Left colon (tissue), 2 donors: ENCODE measurements at regions not wholly inside any gene's neighbourhood (a gene's known extent, or its start where the extent isn't known, plus 50 kb on each side); places are given as distances from the start of the nearest gene placed in this dataset.

ENCODE experiments used
- ATAC-seq: fragments of 200-7000 bp; cut with Tn5 transposase; one replicate; pipeline ENCODE4 v1.9.1; 2020; ENCODE audit warnings: mild to moderate bottlenecking, moderate library complexity
- DNase-seq, 2 donors: peaks; one replicate each; pipeline ENCODE4 v3.0.0-alpha.2; 2020
- intact Hi-C, 2 donors: fragments of 100-400 bp; cut with DNase I in 1 of 2; cut with micrococcal nuclease in 1 of 2; formaldehyde crosslinking; loops; one replicate each; pipeline versions ENCODE4 v1.11.2 to v1.14.0; 2022; cut with DNase I, micrococcal nuclease
- donor health status: DM: no; HTN: no; CAD: no.
- donor health status: DM: yes; HTN: yes; CAD: no.

DNA sequence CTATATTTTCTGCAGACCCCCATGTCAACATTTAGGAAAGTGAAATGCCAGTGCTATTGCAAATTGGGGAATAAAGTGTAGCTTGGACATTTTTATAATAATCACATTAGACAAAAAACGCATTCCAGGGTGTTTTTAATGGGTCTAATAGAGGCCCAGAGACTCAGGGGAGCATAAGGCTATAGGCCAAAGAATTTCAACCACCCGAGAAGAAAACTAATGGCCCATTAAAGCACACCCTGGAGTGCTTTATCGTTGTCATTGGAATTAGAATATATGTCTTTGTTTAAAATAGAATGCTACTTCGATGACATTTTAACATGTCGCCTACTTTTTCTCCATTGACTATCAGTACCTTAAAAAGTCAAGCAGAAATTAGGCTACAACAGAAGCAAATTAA lies 414.1 kb upstream of the CDH8 start:
- ATAC-seq (no peak), DNase-seq (no peak)
- intact Hi-C loops, result no loop called here

DNA sequence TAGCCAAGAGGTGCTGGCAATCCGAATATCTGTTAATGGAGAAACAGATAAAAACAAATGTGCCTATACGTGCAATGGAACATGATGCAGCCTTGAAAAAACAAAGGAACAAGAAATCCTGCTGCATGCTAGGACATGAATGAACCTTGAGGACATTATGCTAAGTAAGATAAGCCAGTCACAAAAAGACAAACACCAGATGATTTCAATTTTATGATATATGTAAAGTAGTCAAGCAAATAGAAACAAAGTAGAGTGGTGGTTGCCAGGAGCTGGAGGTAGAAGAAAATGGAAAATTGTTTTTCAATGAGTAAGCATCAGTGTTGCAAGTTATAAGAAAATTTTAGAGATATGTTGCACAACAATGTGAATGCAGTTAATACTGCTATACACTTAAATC lies 409.7 kb upstream of the CDH8 start:
- no peak for DNase-seq
- no peak for ATAC-seq
- intact Hi-C loops, result no loop called here

DNA sequence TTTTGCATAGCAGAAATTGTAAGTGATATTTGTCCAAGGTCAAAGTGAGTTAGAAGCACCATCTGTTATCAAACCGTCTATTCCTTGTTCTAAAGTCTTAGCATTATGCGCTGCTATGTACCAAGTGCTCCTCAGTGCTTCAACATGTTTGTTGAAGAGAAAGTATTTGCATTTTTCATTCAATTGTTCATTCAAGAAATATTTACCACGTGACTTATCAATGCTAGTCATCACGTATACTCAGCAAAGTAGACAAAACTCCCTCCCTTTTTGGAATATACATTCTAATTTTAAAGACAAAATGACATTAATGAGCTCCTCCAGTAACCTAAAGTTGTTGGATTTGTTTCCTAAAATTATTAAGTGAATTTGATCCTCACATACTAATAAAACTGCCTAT lies 388.0 kb upstream of the CDH8 start:
- no peak for DNase-seq
- no peak for ATAC-seq
- intact Hi-C loops, result no loop called here

DNA sequence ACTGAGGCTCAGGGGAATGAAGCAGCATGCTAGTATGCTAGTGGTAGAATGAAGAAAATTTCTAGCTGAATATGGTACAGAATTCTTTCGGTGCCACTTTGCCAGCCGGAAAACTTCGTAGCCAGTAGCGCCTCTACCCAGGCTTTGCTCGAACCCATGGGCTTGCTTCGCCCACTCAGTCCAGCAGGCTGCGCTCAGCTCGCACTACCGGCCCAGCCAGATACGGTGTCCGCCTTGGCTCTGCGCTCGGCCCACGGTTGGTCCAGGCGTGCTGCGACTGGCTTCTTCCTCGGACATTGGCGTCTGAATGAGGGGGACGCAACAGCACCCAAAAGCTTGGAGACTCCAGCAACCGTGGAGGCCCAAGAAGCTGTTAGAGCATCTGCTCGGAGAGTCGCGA lies 372.5 kb upstream of the CDH8 start:
- ATAC-seq (no peak), DNase-seq (no peak)
- intact Hi-C loops, result no loop called here

DNA sequence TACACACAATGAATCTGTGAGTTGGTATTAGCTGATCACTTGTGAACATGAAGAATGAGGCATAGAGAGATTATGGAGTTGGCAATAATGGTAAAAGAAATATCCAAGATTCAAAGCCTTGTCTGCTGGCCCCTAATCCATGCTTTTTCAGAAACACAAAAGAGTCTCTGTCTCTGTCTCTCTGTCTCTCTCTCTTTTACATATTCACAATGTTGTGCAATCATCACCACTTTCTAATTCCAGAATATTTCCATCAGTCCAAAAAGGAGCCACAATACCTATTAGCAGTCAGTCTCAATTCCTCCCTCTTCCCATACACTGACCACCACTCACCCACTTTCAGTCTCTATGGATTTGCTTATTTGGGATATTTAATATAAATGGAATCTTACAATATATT lies 370.1 kb upstream of the CDH8 start:
- DNase-seq (no peak), ATAC-seq (no peak)
- intact Hi-C loops, result no loop called here

DNA sequence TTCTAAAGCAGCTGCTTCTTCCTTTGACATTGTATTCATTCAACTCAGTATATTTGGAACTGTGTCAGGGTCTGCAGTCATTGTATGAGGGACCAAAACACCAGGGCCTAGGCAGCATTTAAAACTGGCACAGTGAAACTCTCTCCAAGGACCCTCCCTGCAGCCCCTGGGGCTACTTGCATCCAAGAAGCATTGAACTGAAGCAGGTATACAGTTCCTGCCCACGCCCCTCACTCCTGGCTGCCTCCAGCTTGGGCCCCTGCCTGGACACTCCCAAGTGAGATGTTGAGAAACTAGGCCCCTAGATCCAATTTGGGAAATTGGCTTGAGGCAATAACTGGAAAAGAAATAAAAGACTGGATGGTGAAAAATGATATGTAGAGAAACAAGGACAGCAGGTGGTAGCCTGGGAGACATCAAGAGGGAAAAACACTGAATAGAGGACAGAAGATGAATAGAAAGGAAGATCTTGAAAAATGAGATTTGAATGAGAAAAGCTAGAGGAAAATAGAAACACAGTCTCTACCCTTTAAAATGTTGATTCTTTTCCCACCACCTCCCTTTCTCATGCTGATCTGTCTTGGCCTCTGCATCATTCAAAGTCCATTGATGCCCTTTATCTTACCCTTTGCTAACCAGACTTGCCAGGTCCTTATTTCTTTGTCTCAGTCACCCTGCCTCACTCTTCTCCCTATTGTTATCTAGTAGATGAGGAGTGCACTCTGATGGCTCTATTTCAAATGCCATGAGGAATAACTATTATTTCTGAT lies 368.8 kb upstream of the CDH8 start:
- intact Hi-C loops, result no loop called here
- DNase-seq (no peak), ATAC-seq (no peak)

DNA sequence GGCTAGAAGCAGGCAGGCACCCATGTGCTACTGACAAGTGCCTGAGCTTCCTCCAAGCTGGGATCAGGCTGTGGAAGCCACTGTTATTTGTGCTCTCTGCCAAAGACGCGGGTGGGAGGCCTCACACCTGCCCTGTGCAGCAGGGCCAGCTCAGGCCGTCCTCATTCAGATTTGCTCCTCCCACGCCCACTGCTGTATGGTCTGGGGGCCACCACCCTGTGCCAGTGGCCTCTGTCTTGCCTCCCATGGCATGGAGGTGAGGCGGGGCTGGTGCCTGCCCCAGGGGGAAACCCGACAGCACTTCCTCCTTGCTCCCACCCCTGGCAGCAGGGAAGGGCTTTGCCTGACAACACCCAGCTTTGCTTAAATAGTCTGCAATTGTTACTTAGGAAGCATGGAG lies 356.5 kb upstream of the CDH8 start:
- intact Hi-C loops, result no loop called here
- DNase-seq (no peak), ATAC-seq (peak; percentile 41)

DNA sequence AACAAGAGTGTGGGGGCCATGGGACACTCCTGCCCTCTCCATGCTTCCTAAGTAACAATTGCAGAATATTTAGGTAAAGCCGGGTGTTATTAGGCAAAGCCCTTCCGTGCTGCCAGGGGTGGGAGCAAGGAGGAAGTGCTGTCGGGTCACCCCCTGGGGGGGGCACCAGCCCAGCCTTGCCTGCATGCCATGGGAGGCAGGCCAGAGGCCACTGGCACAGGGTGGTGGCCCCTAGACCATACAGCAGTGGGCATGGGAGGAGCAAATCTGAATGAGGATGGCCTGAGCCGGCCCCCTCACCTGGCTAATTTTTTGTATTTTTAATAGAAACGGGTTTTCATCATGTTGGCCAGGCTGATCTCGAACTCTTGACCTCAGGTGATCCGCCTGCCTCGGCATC lies 355.7 kb upstream of the CDH8 start:
- no peak for ATAC-seq
- intact Hi-C loops, result no loop called here

DNA sequence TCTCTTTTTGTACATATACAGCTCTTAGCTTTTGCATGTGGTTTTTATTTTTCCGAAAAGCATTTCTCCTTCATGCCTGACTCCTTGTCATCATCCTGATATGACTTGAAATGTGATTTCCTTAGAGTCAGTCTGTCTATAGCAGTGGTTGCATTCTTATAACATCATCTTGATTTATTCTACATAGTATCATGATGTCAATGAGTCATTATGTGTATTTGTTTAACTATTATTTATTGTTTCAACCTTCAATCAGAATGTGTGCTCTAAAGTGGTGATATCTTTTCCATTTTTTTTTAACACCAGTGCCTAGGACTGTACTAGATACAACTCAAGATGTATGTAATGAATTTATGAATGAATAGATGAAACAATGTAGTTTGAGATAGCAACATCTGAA lies 354.9 kb upstream of the CDH8 start:
- DNase-seq (no peak), ATAC-seq (no peak)
- intact Hi-C loops, result no loop called here

More for the DNA sequence above, 355.7 kb upstream of the CDH8 start:
- DNase-seq, result no peak

DNA sequence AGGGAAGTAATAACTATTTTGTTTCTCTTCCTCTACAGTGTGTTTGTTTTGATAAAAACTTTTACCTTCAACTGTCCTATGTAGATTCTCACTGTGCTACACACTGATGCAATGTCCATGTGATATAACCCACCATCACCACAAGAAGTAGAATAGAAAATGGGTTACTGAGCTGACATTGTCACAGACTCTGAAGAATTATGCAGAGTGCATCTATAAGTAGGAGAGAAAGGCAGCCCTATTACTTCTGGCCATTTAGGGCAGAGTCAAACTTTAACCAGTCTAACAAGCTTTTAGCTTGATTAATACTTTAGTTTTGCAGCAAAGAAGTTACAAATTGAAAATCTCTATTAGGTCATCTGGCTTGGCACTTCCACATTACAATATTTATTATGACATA lies 354.0 kb upstream of the CDH8 start:
- DNase-seq (no peak), ATAC-seq (no peak)
- intact Hi-C loops, result no loop called here

DNA sequence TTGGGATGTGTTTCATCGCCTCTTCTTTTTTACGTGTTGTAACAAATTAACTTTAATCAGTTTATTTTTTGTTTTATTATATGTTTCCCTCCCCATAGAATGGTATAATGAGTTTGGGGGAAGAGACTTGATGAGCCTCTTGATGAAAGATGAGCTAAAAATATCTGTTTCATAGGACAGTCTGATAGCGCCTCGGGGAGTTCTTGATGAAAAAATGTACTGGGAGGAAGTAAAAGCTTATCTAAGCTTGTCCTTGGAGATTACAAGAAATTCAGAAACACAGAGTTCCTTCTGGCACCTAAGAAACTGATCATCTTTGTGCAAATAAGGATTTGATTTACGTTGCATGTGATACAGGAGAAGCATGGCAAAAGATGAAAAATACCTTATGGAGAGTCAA lies 350.2 kb upstream of the CDH8 start:
- ATAC-seq, result no peak
- DNase-seq, result no peak
- intact Hi-C loops, result no loop called here

DNA sequence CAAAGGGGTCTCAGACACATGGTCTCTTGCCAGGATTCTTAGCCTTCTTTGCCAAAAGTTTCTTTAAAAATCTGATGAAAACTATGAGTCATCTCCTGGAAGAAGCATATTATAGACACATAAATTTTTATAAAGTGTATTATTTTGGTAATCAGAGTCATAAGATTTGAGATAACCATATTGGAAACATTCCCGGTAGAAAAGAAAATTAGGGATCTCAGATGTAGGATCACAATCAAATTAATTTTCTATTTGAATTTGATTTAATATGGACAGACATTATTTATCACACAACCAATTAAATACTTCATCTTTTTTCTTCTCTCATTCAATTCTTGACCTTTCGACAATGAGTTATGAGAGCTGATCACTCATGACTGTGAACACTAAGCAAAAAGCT lies 347.7 kb upstream of the CDH8 start:
- ATAC-seq, result no peak
- DNase-seq, result no peak

DNA sequence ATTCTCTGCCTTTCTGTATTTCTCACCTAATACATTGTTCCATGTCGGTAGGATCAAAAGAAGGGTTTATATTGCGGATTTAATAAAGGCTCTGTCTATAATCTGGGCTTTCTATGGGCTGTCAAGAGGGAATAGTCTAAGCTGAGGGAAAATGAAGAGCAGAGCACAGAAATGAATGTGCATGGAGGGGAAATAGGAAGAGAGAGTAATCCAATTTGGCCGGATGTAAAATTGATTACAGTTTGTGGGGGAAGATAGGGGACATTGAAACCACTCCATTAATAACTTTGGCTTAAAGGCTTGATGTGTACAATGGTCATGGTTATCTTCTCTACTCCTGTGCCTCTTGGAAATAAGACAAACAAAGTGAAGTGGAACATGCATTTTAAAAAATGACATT lies 334.2 kb upstream of the CDH8 start:
- no peak for ATAC-seq
- intact Hi-C loops, result no loop called here

More for the DNA sequence above, 347.7 kb upstream of the CDH8 start:
- intact Hi-C loops, result no loop called here

DNA sequence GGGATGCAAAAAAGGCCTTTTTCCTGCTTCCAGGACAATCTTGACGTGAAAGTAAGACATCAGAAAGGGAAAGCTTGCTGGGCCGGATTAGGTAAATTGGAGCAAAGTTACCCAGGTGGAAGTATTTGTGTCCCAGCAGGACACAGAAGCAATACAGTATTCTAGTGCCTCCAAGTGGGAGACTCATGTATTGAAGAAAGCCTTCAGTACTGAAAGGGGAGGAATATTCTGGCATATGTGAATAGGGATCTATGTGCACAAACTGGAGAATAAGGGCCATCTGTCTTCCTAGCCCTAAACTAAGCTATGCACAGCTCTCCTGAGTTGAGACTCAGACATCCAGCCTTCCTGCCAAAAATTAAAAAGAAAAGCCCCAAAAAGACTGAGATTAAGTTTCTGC lies 327.3 kb upstream of the CDH8 start:
- intact Hi-C loops, result no loop called here
- DNase-seq (no peak), ATAC-seq (no peak)

More for the DNA sequence above, 334.2 kb upstream of the CDH8 start:
- DNase-seq, result no peak

DNA sequence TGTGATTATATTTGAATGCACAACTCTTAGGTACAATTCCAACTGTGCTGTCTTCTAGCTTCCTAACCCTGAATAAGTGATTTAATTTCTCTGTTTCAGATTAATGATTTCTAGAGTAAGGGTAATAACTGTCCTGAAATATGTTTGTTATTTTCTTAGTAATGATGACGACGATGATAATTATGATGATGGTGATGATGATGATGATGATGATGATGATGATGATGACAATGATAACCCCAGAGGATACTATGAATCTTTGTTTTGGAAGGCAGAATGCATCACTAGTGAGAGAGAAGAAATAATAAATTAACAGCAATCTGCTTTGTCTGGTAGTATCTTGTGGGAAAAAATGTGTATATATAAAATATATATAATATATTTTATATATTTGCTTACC lies 317.1 kb upstream of the CDH8 start:
- intact Hi-C loops, result no loop called here
- ATAC-seq (no peak), DNase-seq (no peak)

DNA sequence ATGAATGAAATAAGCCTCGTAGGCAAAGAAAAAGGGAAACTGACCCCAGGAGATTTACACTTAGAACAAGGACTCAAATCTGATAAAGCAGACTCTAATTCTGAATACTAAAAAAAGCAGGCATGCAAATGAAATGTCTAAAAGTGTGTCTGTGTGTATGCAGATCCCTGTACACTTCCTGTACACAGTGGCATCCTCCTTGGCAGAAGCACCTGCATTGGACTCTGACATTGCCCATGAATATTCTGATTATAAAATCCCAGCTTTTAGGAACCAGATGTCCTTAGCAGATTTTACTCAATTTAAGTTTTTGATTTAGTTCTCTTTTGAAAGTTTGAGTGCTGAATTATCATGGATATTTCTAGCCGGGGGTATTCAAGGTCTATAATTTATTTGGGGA lies 306.0 kb upstream of the CDH8 start:
- ATAC-seq, result no peak
- intact Hi-C loops, result no loop called here
- no peak for DNase-seq

DNA sequence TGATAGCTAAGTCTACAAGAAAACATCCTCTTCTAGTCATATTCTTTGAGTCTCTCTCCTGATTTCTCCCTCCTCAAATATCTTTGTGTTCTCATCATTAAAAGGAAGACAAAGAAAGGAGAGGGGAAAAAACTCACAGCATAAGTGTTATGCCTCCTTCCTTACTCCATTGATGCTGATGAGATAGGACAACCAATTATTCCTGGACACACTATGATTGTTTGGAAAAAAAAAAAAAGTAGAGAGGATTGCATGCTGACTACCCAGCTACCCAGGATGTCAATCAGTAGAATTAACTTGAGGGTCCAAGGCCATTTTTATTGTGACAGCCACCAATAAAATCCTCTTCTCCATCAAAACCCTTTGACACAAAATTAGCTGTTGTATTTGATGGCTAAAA lies 299.1 kb upstream of the CDH8 start:
- intact Hi-C loops, result no loop called here
- DNase-seq (no peak), ATAC-seq (no peak)

DNA sequence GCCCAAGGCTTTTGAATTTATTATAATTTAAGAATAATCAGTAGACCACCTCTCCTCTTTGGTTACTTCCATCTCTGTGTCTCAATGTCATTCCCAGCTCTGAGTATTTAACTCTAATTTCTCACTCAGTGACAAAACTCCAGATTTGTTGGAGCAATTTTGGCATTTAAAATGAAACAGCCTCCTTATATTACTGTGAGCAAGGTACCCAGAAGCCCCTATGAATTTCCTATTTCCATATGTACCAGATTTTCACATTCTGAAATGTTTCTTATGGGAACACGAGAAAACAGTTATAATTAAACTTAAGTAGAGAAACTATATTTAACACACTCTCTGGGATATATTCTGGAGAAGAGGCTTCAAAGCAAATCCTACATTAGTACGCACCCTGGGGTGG lies 285.4 kb upstream of the CDH8 start:
- intact Hi-C loops, result no loop called here
- ATAC-seq, result no peak
- no peak for DNase-seq

DNA sequence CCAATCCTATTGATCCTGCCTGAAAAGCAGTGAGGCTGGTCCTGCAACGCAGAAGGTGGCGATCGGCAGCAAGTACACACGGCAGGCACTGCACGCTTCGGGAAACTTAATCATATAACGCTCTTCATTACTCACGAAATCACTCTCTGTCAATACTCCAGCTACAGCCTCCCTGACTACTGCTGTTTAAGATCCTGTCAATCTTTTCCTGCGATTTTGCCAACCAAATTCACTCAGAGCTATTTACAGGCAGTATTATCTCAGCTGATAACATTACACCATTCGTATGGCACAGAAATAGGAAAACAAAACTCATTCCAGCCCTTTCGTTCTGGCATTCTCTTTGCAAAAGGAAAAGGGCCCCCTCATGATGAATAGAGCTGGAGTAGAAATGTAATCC lies 262.4 kb upstream of the CDH8 start:
- no peak for DNase-seq
- intact Hi-C loops, result no loop called here
- ATAC-seq, result no peak

DNA sequence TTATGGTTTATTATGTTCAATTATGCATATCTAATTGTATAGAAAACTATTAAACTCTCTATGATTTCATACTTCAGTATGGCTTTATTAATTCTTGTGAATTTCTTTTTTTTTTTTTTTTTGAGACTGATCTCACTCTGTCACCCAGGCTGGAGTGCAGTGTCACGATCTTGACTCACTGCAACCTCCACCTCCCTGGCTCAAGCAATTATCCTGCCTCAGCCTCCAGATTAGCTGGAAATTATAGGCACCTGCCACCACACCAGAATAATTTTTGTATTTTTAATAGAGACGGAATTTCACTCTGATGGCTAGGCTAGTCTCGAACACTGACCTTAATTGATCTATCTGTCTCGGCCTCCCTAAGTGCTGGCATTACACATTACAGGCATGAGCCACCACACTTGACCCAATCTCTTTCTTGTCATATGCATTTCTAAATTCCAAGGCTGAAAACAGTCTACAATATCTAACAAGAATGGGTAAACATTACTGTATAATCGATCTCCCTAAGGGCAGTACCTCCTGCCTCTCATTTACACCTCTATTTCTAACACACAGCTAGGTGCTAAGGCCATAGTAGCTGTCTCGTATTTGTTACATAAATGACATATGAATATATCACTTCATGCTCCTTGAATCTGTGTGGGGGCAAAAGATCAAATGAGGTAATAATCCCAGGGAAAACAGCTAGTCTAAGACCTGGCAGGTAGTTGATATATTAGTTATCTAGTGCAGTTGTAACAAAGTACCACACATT lies 258.2 kb upstream of the CDH8 start:
- ATAC-seq, result no peak

More for the DNA sequence above, 258.2 kb upstream of the CDH8 start:
- no peak for DNase-seq
- intact Hi-C loops, result no loop called here
